OCI-LY7 (cell line): ENCODE measurements at regions not wholly inside any gene's neighbourhood (a gene's known extent, or its start where the extent isn't known, plus 50 kb on each side); places are given as distances from the start of the nearest gene placed in this dataset.

ENCODE experiments used
- BruUV-seq: library from RNA; stranded (reverse); fragments of 400-500 nt; replicated peaks from 2 replicates; lab custom pipeline; 2021; lab: Mats Ljungman, UMichigan
- CTCF ChIA-PET: fragments of 300-600 bp; sonication (Branson Sonifier 250); formaldehyde crosslinking; loops from one replicate; lab custom pipeline; 2022; ENCODE audit warnings: antibody characterized with exemption; ENCODE audit not compliant: unreplicated experiment; lab: Charles Lee
- POLR2A ChIA-PET: fragments of 300-600 bp; sonication (Branson Sonifier 250); formaldehyde crosslinking; loops from one replicate; lab custom pipeline; 2022; ENCODE audit warnings: antibody characterized with exemption; lab: Charles Lee
- DNase-seq: peaks from one replicate; pipeline ENCODE4 v3.0.0-alpha.2; 2015; ENCODE audit warnings: low spot score
- H2AFZ ChIP-seq: fragments of 200-600 bp; sonication (generic), shearing (Covaris generic); 2 replicates; pipeline ENCODE4 v1.6.1; 2014; ENCODE audit warnings: mild to moderate bottlenecking, antibody characterized with exemption, low read length, moderate library complexity
- H3K27ac ChIP-seq: fragments of 200-600 bp; sonication (generic); 2 replicates; pipeline ENCODE4 v1.5.1; 2014; ENCODE audit warnings: mixed run types, low read depth, mild to moderate bottlenecking, moderate library complexity, low read length, inconsistent platforms; ENCODE audit not compliant: poor library complexity, severe bottlenecking
- H3K36me3 ChIP-seq: fragments of 200-600 bp; sonication (generic); 2 replicates; pipeline ENCODE4 v1.6.1; 2014; ENCODE audit warnings: mild to moderate bottlenecking, antibody characterized with exemption, low read length, moderate library complexity, mixed read lengths; ENCODE audit not compliant: insufficient read depth
- H3K4me1 ChIP-seq: fragments of 200-600 bp; sonication (generic); 2 replicates; pipeline ENCODE4 v1.5.1; 2014; ENCODE audit warnings: mild to moderate bottlenecking, low read length; ENCODE audit not compliant: insufficient read depth, poor library complexity, severe bottlenecking
- H3K4me2 ChIP-seq: fragments of 200-600 bp; sonication (generic); 2 replicates; pipeline ENCODE4 v1.6.1; 2014; ENCODE audit warnings: mild to moderate bottlenecking, low read length
- H3K4me3 ChIP-seq: fragments of 200-600 bp; sonication (generic); 2 replicates; pipeline ENCODE4 v1.5.1; 2014; ENCODE audit warnings: mild to moderate bottlenecking, low read depth, low read length; ENCODE audit not compliant: poor library complexity, severe bottlenecking
- H3K79me2 ChIP-seq: fragments of 200-600 bp; sonication (generic); 2 replicates; pipeline ENCODE4 v1.6.1; 2016; ENCODE audit warnings: low read depth, mild to moderate bottlenecking, low read length, moderate library complexity, mixed read lengths; ENCODE audit not compliant: insufficient read depth
- H3K9me2 ChIP-seq: fragments of 200-600 bp; sonication (generic); 2 replicates; pipeline ENCODE4 v1.6.1; 2016; ENCODE audit warnings: mild to moderate bottlenecking, low read length, mixed read lengths; ENCODE audit not compliant: insufficient read depth
- H3K9me3 ChIP-seq: fragments of 200-600 bp; sonication (generic); 2 replicates; pipeline ENCODE4 v1.6.1; 2014; ENCODE audit warnings: mild to moderate bottlenecking, mixed run types, low read length, mixed read lengths
- H4K20me1 ChIP-seq: fragments of 200-600 bp; sonication (generic); 2 replicates; pipeline ENCODE4 v1.6.1; 2014; ENCODE audit warnings: mild to moderate bottlenecking, antibody characterized with exemption, low read length, moderate library complexity, mixed read lengths; ENCODE audit not compliant: insufficient read depth
- CTCF ChIP-seq: fragments of 200-600 bp; sonication (generic); conservative IDR thresholded peaks from 2 replicates; pipeline ENCODE4 v1.5.1; 2014; ENCODE audit warnings: mild to moderate bottlenecking, antibody characterized with exemption, low read length, moderate library complexity, mixed read lengths
- EZH2phosphoT487 ChIP-seq: fragments of 200-600 bp; sonication (generic); IDR thresholded peaks from 2 replicates; pipeline ENCODE4 v1.6.1; 2018; ENCODE audit warnings: low read depth, borderline replicate concordance, mild to moderate bottlenecking, mixed run types, antibody characterized with exemption, low read length, moderate library complexity, mixed read lengths
- intact Hi-C: fragments of 100-400 bp; cut with micrococcal nuclease; formaldehyde crosslinking; loops from one replicate; pipeline ENCODE4 v1.10.0; 2022; ENCODE audit not compliant: unreplicated experiment

DNA sequence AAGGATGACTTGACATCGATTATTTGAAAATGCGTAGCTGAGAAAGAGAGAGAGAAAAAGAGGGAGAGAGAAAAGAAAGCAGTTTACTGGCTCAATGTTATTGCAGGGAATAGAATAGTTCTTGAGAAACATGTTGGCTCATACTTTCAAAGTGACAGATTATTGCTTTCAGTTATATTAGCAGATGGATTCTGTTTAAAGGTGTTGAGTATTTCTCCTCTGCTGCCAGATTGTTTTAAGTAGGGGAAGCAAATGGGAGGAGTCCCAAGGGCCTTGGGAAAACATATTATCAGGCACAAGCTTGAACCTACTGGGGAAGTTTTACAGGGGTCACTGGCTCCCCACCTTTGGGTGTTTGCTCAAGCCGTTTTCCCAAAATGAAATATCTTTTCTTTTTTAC is 203.8 kb upstream of the SRRM4 start:
- H3K9me2 ChIP-seq, result no peaks in the 10 kb centered on the region

GRCh38 chr12:118778077-118778476 is 203.3 kb upstream of the SRRM4 start:
- BruUV-seq, result no TSS peak

More for the DNA sequence above, 203.8 kb upstream of the SRRM4 start:
- BruUV-seq, result no TSS peak
- intact Hi-C loops, result no loop called here
- H3K27ac ChIP-seq, result no peak overlapping the region
- CTCF ChIA-PET, result no interaction called here
- POLR2A ChIA-PET, result no interaction called here
- TF ChIP-seq CTCF (no peak), EZH2phosphoT487 (no peak)
- no peak overlapping the region for H3K4me2 ChIP-seq
- H3K36me3 ChIP-seq, result no peaks in the 10 kb centered on the region
- H2AFZ ChIP-seq, result no peak overlapping the region
- H3K4me3 ChIP-seq, result no peak overlapping the region
- no peaks in the 10 kb centered on the region for H3K9me3 ChIP-seq
- no peaks in the 10 kb centered on the region for H3K4me1 ChIP-seq
- H3K79me2 ChIP-seq, result no peaks in the 10 kb centered on the region
- DNase-seq, result no peak
- no peaks in the 10 kb centered on the region for H4K20me1 ChIP-seq

More at GRCh38 chr12:118778077-118778476, 203.3 kb upstream of the SRRM4 start:
- TF ChIP-seq CTCF (no peak), EZH2phosphoT487 (no peak)
- ChIA-PET POLR2A (no interaction called here), CTCF (no interaction called here)
- Histone ChIP-seq H3K4me1 (no peaks in the 10 kb centered on the region), H3K9me2 (no peaks in the 10 kb centered on the region), H3K36me3 (no peaks in the 10 kb centered on the region), H3K79me2 (no peaks in the 10 kb centered on the region), H3K4me2 (no peak overlapping the region), H4K20me1 (no peaks in the 10 kb centered on the region), H3K27ac (no peak overlapping the region), H2AFZ (no peak overlapping the region), H3K9me3 (no peaks in the 10 kb centered on the region), H3K4me3 (no peak overlapping the region)
- intact Hi-C loops, result no loop called here
- DNase-seq, result no peak
